PC-9 (cell line): ENCODE measurements at regions not wholly inside any gene's neighbourhood (a gene's known extent, or its start where the extent isn't known, plus 50 kb on each side); places are given as distances from the start of the nearest gene placed in this dataset.
"Not testable (repeated sequence)": the region's sequence is repeated elsewhere in the genome, so short reads cannot be mapped to it uniquely, and the experiment has no call there.

Source experiments
- CTCF ChIP-seq: fragments of 200-600 bp; sonication (generic); conservative IDR thresholded peaks from 2 replicates; pipeline ENCODE4 v1.6.1; 2017; ENCODE audit warnings: mixed run types, antibody characterized with exemption, mild to moderate bottlenecking, moderate library complexity
- EZH2 ChIP-seq: fragments of 200-600 bp; sonication (generic); IDR thresholded peaks from 2 replicates; pipeline ENCODE4 v1.8.0; 2017; ENCODE audit warnings: antibody characterized with exemption, low read depth

- not testable (repeated sequence) for TF ChIP-seq CTCF, EZH2
Observed at GRCh38 chr15:32536507-32537172, 56.6 kb upstream of the GOLGA8N start.
